Breast epithelium (tissue), 4 donors: ENCODE measurements at regions not wholly inside any gene's neighbourhood (a gene's known extent, or its start where the extent isn't known, plus 50 kb on each side); places are given as distances from the start of the nearest gene placed in this dataset.

ENCODE experiments used
- DNase-seq, 2 donors: peaks; one replicate each; pipeline ENCODE4 v3.0.0-alpha.2; 2019; ENCODE audit warnings: low spot score in 2 of 2
- H3K27ac ChIP-seq, 2 donors: fragments of 200-600 bp; sonication (generic) in 1 of 2; one replicate each; pipeline ENCODE4 v1.5.1; 2016 to 2019; ENCODE audit warnings: mild to moderate bottlenecking in 1 of 2
- H3K27me3 ChIP-seq, 2 donors: fragments of 200-600 bp; sonication (generic) in 1 of 2; one replicate each; pipeline versions ENCODE4 v1.5.1 to v1.6.0; 2017 to 2019; ENCODE audit warnings: control low read depth in 1 of 2, mild to moderate bottlenecking in 1 of 2
- H3K36me3 ChIP-seq: fragments of 200-600 bp; one replicate; pipeline ENCODE4 v1.5.1; 2019
- H3K4me1 ChIP-seq, 2 donors: fragments of 200-600 bp; sonication (generic); one replicate each; pipeline ENCODE4 v1.5.1; 2016 to 2019; ENCODE audit warnings: control low read depth in 1 of 2
- H3K4me3 ChIP-seq, 3 donors: fragments of 200-600 bp; sonication (generic); 1 replicate in 2 of 3; 2 replicates in 1 of 3; pipeline ENCODE4 v1.5.1; 2016 to 2019; ENCODE audit warnings: mild to moderate bottlenecking in 3 of 3, moderate library complexity in 2 of 3
- H3K9me3 ChIP-seq, 2 donors: fragments of 200-600 bp; sonication (generic) in 1 of 2; one replicate each; pipeline ENCODE4 v1.5.1; 2016 to 2019; ENCODE audit warnings: control low read depth in 1 of 2
- POLR2A ChIP-seq: fragments of 450-650 bp; IDR thresholded peaks from one replicate; pipeline ENCODE4 v1.6.1; 2016; ENCODE audit warnings: antibody characterized with exemption, mild to moderate bottlenecking, moderate library complexity
- POLR2AphosphoS5 ChIP-seq, 3 donors: sonication (generic); formaldehyde crosslinking; IDR thresholded peaks; one replicate each; pipeline ENCODE4 v1.6.1; 2017; ENCODE audit warnings: antibody characterized with exemption in 3 of 3
- intact Hi-C: fragments of 100-400 bp; cut with DNase I; formaldehyde crosslinking; loops from one replicate; pipeline ENCODE4 v1.15.1; 2023; ENCODE audit warnings: low total_unique reads
- TF ChIP-seq, protein P1 (sequence below), 3 donors: fragments of 450-650 bp; IDR thresholded peaks; one replicate each; pipeline ENCODE4 v1.5.1; 2016 to 2017; ENCODE audit warnings: antibody characterized with exemption in 3 of 3, mild to moderate bottlenecking in 3 of 3, moderate library complexity in 3 of 3

DNA sequence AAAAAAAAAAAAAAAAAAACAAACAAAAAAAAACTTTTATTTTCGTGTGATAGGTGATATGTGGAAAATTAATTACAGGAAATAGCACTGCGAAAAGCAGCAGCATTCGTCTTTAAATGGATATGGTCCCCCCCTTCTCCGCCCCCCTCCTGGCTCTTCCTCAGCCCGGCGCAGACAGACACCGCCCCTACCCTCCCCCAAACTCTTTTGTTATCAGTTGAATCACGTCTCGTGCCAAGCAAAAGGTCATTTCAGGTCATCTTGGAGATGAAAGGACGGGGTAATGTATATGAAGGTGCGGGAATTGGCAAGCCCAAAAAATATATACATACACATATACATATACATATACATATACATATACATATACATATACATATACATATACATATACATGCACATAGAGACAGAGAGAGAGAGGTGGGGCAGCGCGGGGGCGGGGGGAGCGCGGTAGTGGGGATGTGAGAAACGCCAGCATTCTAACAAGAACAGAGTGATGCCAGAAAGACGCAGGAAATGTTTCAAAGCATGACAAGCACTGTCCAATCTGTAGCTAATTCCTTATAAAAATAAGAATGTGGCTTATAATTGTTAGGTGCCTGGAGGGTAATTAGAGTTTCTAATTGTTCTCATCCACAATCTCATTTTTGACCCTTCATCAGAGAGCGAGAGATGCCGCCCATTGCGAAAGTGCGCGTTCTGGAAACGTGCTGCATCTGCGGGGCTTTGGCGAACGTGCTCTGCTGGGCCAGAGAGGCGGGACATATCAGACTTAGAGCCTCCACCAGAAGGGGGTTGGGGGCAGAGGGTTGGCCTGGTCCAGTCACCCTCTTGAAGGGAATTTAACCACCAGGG, 214.5 kb upstream of the UBASH3B start:
- no peaks in the 10 kb centered on the region for H3K9me3 ChIP-seq
- peaks cover 0 to 9% of the 10 kb centered on the region in 2 donors for H3K27me3 ChIP-seq
- no peaks in the 10 kb centered on the region for H3K4me1 ChIP-seq
- no peak for TF ChIP-seq POLR2A
- peak in 1 of 3 donors; percentile 4 for TF ChIP-seq POLR2AphosphoS5 (IDR thresholded peaks at IDR 0.05)
- DNase-seq, result no peak
- peak overlapping the region; percentile 50 to 63 (median 50) for H3K4me3 ChIP-seq
- intact Hi-C loops, result no loop called here
- H3K27ac ChIP-seq, result peak overlapping the region; percentile 54 to 60
- H3K36me3 ChIP-seq, result no peaks in the 10 kb centered on the region

DNA sequence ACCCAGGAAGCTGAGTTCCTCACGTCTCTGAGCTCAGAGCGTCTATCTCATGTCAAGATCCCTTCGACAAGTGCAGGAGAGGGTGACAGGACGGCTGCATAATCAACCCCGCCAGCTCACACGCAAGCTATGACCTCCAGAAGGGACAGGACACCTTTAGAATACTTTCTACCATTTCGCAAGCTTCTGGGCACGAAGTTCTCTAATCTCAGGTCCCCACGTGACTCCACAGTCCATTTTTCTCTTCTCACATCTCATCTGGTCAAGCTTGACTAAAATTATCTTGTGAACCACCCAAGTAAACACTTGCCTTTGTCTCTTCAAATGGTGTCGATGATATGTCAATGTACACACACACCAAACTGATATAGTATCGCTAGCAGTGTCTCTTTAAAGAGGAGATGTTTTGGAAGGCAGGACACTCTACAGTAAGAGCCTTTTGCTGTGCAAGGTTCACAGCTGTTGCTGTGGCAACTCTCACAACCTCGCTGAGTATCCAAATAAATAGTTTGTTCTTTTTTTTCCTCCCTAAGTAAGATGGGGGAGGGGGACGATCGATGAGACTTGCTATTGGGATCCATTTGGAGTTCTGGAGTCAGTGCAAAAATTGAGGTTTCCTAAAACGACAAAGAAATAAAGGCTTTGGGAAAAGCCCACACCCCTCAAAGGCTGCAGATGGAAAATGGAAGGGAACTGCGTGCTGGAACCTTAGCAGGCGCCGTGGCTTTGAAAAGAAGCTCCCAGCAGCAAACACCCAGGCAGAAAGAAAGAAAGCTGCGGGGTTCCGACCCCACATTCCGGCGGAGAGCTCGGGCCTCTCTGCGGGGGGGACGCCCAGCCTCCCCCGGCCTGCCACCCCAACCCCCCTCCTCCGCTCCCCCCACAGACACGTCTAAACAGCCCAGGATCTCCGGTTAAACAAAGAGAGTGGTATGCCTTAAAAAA, 215.4 kb upstream of the UBASH3B start:
- intact Hi-C loops, result no loop called here
- Histone ChIP-seq H3K27ac (peak overlapping the region; percentile 54 to 62), H3K27me3 (peaks cover 0 to 9% of the 10 kb centered on the region in 2 donors), H3K9me3 (no peaks in the 10 kb centered on the region), H3K4me3 (peak overlapping the region; percentile 50 to 63 (median 50)), H3K4me1 (no peaks in the 10 kb centered on the region), H3K36me3 (no peaks in the 10 kb centered on the region)
- TF ChIP-seq POLR2AphosphoS5 (IDR thresholded peaks at IDR 0.05) (no peak), POLR2A (no peak)
- TF ChIP-seq, protein P1, sequence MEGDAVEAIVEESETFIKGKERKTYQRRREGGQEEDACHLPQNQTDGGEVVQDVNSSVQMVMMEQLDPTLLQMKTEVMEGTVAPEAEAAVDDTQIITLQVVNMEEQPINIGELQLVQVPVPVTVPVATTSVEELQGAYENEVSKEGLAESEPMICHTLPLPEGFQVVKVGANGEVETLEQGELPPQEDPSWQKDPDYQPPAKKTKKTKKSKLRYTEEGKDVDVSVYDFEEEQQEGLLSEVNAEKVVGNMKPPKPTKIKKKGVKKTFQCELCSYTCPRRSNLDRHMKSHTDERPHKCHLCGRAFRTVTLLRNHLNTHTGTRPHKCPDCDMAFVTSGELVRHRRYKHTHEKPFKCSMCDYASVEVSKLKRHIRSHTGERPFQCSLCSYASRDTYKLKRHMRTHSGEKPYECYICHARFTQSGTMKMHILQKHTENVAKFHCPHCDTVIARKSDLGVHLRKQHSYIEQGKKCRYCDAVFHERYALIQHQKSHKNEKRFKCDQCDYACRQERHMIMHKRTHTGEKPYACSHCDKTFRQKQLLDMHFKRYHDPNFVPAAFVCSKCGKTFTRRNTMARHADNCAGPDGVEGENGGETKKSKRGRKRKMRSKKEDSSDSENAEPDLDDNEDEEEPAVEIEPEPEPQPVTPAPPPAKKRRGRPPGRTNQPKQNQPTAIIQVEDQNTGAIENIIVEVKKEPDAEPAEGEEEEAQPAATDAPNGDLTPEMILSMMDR (IDR thresholded peaks at IDR 0.05), result no peak
- no peak for DNase-seq

DNA sequence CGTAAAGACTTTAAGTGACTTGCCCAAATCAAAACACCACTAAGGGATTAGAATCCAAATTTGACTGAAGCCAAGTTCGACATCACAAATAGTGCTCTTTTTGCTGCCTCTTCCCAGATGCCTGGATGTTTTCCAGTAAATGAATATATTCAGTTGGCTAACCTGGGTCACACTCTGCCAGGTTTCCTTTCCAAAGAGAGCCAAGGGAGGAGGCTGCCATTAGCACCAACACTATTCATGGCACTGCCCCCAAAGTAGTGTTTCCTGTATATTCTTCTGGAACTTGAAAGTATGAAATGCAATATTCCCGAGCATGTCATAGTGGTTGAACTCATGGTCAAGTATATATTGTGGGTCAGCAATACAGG, 219.3 kb upstream of the UBASH3B start:
- H3K9me3 ChIP-seq, result no peaks in the 10 kb centered on the region
- intact Hi-C loops, result no loop called here
- no peak overlapping the region for H3K4me3 ChIP-seq
- H3K36me3 ChIP-seq, result no peaks in the 10 kb centered on the region
- TF ChIP-seq POLR2A (no peak), POLR2AphosphoS5 (IDR thresholded peaks at IDR 0.05) (no peak)
- TF ChIP-seq, protein P1 (IDR thresholded peaks at IDR 0.05), result no peak
- no peaks in the 10 kb centered on the region for H3K4me1 ChIP-seq
- H3K27me3 ChIP-seq, result peaks cover 0 to 9% of the 10 kb centered on the region in 2 donors
- DNase-seq, result no peak
- no peak overlapping the region for H3K27ac ChIP-seq

DNA sequence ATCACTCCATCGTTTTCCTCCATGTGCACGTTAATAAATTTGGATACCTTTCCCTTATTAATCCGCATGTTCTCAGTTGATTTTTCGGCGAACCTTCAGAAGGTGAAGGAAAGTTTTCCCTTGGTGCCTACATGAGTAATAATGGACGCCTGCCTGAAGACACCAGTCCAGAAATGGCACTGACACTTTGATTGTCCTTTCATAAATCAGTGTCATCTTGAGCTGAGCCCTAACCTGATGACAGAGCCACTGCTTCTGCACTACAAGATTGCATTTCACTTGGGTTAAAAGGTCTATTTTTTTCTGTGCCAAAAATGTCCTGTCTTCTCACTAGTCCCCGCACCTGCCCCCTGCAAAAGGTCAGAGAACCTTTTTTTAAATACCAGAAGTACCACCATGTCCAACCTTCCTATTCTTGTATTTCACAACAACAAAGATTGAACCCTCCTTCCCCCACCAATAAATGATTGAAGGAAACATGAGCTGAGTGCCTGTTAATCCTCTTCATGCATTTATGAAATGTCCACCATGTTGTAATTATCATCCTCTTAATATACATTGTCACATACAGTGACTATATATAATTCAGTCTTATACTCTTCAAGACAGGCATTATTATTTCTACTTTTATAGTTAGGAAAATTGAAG, 219.9 kb upstream of the UBASH3B start:
- TF ChIP-seq POLR2AphosphoS5 (IDR thresholded peaks at IDR 0.05) (no peak), POLR2A (no peak)
- TF ChIP-seq, protein P1 (IDR thresholded peaks at IDR 0.05), result no peak
- intact Hi-C loops, result no loop called here
- Histone ChIP-seq H3K27ac (no peak overlapping the region), H3K9me3 (no peaks in the 10 kb centered on the region), H3K36me3 (no peaks in the 10 kb centered on the region), H3K4me3 (no peak overlapping the region), H3K4me1 (no peaks in the 10 kb centered on the region), H3K27me3 (peaks cover 0 to 9% of the 10 kb centered on the region in 2 donors)
- DNase-seq, result no peak

DNA sequence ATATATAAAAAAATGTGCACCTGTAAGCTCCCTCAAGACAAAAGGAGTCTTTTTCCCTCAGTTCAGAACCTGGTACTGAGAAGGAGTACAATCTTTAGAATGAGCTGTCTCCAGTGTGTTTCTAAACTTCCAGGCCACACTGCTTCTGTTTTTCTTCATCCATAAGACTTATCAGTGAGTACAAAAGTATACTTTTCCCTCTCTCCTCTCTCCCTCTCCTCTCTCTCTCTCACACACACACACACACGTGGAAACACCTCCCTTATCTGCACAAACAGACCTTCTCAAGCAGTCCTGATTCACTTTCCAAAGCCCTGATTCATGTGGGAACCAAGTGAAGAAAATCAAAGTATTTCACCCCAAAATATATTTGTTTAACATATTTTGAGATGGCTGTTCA, 220.7 kb upstream of the UBASH3B start:
- no peak for DNase-seq
- H3K27ac ChIP-seq, result no peak overlapping the region
- no peak for TF ChIP-seq POLR2A
- H3K27me3 ChIP-seq, result peaks cover 0 to 8% of the 10 kb centered on the region in 2 donors
- H3K9me3 ChIP-seq, result no peaks in the 10 kb centered on the region
- H3K36me3 ChIP-seq, result no peaks in the 10 kb centered on the region
- intact Hi-C loops, result no loop called here
- H3K4me1 ChIP-seq, result no peaks in the 10 kb centered on the region
- no peak overlapping the region for H3K4me3 ChIP-seq
